Sigmoid colon (tissue), 4 donors: ENCODE measurements at regions not wholly inside any gene's neighbourhood (a gene's known extent, or its start where the extent isn't known, plus 50 kb on each side); places are given as distances from the start of the nearest gene placed in this dataset.

Experiments used
- EP300 ChIP-seq, 4 donors: sonication (generic); formaldehyde crosslinking; IDR thresholded peaks; one replicate each; pipeline ENCODE4 v1.6.1; 2017; ENCODE audit warnings: antibody characterized with exemption in 4 of 4
- POLR2A ChIP-seq, 2 donors: fragments of 450-650 bp; IDR thresholded peaks; one replicate each; pipeline ENCODE4 v1.6.1; 2016; ENCODE audit warnings: antibody characterized with exemption in 2 of 2, mild to moderate bottlenecking in 2 of 2, moderate library complexity in 2 of 2
- TF ChIP-seq, protein P1 (sequence below), 4 experiments: fragments of 450-650 bp in 3 of 4; fragments of 200-600 bp in 1 of 4; IDR thresholded peaks; one replicate each; pipeline ENCODE4 v1.5.1; 2016 to 2019; ENCODE audit warnings: antibody characterized with exemption in 4 of 4, mild to moderate bottlenecking in 3 of 4, moderate library complexity in 2 of 4

- TF ChIP-seq POLR2A (IDR thresholded peaks at IDR 0.05) (no peak), EP300 (IDR thresholded peaks at IDR 0.05) (no peak)
- TF ChIP-seq, protein P1, sequence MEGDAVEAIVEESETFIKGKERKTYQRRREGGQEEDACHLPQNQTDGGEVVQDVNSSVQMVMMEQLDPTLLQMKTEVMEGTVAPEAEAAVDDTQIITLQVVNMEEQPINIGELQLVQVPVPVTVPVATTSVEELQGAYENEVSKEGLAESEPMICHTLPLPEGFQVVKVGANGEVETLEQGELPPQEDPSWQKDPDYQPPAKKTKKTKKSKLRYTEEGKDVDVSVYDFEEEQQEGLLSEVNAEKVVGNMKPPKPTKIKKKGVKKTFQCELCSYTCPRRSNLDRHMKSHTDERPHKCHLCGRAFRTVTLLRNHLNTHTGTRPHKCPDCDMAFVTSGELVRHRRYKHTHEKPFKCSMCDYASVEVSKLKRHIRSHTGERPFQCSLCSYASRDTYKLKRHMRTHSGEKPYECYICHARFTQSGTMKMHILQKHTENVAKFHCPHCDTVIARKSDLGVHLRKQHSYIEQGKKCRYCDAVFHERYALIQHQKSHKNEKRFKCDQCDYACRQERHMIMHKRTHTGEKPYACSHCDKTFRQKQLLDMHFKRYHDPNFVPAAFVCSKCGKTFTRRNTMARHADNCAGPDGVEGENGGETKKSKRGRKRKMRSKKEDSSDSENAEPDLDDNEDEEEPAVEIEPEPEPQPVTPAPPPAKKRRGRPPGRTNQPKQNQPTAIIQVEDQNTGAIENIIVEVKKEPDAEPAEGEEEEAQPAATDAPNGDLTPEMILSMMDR (IDR thresholded peaks at IDR 0.05), result no peak
Measured at GRCh38 chr1:99560207-99561040, 85.5 kb upstream of the PALMD start.
